H1 (cell line): ENCODE measurements at regions not wholly inside any gene's neighbourhood (a gene's known extent, or its start where the extent isn't known, plus 50 kb on each side); places are given as distances from the start of the nearest gene placed in this dataset.

Experiments
- CTCF ChIP-seq, 3 experiments: IDR thresholded peaks; 1 replicate in 2 of 3; 2 replicates in 1 of 3; pipeline versions ENCODE4 v1.5.1 to v1.6.1; 2011; ENCODE audit warnings: low read length in 3 of 3, mild to moderate bottlenecking in 3 of 3, inconsistent platforms in 2 of 3, low read depth in 1 of 3, moderate library complexity in 1 of 3; ENCODE audit not compliant: insufficient read depth in 1 of 3; ENCODE audit errors: control extremely low read depth in 1 of 3
- EZH2 ChIP-seq: fragments of 200-600 bp; sonication (generic); IDR thresholded peaks from 2 replicates; pipeline ENCODE4 v1.7.1; 2012; ENCODE audit warnings: low read depth, mild to moderate bottlenecking, moderate library complexity, low read length, inconsistent platforms; ENCODE audit not compliant: severe bottlenecking
- POLR2A ChIP-seq, 2 experiments: IDR thresholded peaks; 1 replicate in 1 of 2; 2 replicates in 1 of 2; pipeline ENCODE4 v1.6.1; 2011; ENCODE audit warnings: low read depth in 2 of 2, low read length in 2 of 2, mild to moderate bottlenecking in 2 of 2; ENCODE audit errors: control extremely low read depth in 1 of 2
- RAD21 ChIP-seq, 2 experiments: IDR thresholded peaks in 1 of 2; conservative IDR thresholded peaks in 1 of 2; 2 replicates each; pipeline ENCODE4 v1.6.1; 2011; ENCODE audit warnings: low read depth in 2 of 2, low read length in 2 of 2, improper control_type of control experiment in 1 of 2, inconsistent platforms in 1 of 2, mild to moderate bottlenecking in 1 of 2, moderate library complexity in 1 of 2

GRCh38 chr20:48226642-48227041, 441.4 kb upstream of the SULF2 start:
- TF ChIP-seq POLR2A (IDR thresholded peaks at IDR 0.05; ENCODE audit: control extremely low read depth in 1 of 2, low read depth in 2 of 2, low read length in 2 of 2) = no peak
- no peak for TF ChIP-seq CTCF (IDR thresholded peaks at IDR 0.05; ENCODE audit: control extremely low read depth in 1 of 3, insufficient read depth in 1 of 3, low read depth in 1 of 3, low read length in 3 of 3)
- TF ChIP-seq RAD21 (IDR thresholded peaks at IDR 0.05 in 1 of 2, conservative IDR thresholded peaks at IDR 0.05 in 1 of 2; ENCODE audit: low read depth in 2 of 2, low read length in 2 of 2) = no peak
- no peak for TF ChIP-seq EZH2
